MM.1S (cell line): ENCODE measurements at regions not wholly inside any gene's neighbourhood (a gene's known extent, or its start where the extent isn't known, plus 50 kb on each side); places are given as distances from the start of the nearest gene placed in this dataset.

Experiments
- EZH2 ChIP-seq: fragments of 300-600 bp; sonication (generic); optimal IDR thresholded peaks from 2 replicates; pipeline ENCODE3; 2017; ENCODE audit warnings: low read depth, mild to moderate bottlenecking, antibody characterized with exemption, low read length, mixed read lengths
- EZH2phosphoT487 ChIP-seq: fragments of 300-600 bp; sonication (generic); IDR thresholded peaks from 2 replicates; pipeline ENCODE4 v1.6.1; 2018; ENCODE audit warnings: antibody characterized with exemption, low read length
- TF ChIP-seq, protein P1 (sequence below): fragments of 300-600 bp; sonication (generic); IDR thresholded peaks from 2 replicates; pipeline ENCODE4 v1.5.1; 2016; ENCODE audit warnings: antibody characterized with exemption, low read length, mixed read lengths

DNA sequence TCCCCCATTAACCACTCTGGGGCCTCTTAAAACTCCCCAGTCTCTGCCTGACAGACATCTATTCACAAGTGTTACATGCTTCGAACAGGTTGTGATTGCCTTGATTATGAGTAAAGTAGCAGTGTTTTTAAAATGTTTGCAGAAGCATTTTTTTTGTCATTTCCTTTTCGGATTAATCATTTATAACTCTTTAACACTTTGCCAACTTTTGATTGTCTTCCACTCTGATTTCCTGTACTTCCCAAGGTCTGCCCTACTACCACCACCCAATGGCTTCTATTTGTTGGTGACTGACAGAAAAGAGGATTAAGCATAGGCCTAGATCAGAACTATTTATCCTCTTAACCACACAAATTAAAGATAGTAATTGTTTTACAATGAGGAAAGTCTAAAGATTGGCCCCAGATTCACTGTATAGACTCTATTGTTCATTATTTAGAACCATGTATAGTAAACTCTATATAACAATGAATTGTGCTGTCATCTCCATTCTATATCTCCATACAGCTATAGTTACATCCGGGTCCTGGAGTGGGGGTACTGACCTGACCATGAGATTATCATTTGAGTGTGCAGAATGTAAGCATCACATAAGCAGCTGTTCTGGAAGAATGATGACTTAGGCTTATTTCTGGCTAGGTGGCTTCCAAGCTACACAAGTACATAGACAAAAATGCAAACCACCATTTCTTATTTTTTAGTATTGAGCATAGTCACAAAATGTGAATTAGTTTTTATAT is 110.3 kb upstream of the RBMS1 start:
- TF ChIP-seq EZH2: no peak
- TF ChIP-seq, protein P1, sequence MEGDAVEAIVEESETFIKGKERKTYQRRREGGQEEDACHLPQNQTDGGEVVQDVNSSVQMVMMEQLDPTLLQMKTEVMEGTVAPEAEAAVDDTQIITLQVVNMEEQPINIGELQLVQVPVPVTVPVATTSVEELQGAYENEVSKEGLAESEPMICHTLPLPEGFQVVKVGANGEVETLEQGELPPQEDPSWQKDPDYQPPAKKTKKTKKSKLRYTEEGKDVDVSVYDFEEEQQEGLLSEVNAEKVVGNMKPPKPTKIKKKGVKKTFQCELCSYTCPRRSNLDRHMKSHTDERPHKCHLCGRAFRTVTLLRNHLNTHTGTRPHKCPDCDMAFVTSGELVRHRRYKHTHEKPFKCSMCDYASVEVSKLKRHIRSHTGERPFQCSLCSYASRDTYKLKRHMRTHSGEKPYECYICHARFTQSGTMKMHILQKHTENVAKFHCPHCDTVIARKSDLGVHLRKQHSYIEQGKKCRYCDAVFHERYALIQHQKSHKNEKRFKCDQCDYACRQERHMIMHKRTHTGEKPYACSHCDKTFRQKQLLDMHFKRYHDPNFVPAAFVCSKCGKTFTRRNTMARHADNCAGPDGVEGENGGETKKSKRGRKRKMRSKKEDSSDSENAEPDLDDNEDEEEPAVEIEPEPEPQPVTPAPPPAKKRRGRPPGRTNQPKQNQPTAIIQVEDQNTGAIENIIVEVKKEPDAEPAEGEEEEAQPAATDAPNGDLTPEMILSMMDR: no peak
- TF ChIP-seq EZH2phosphoT487: no peak
